ENCODE measurements at regions not wholly inside any gene's neighbourhood (a gene's known extent, or its start where the extent isn't known, plus 50 kb on each side); places are given as distances from the start of the nearest gene placed in this dataset.
"Not testable (repeated sequence)": the region's sequence is repeated elsewhere in the genome, so short reads cannot be mapped to it uniquely, and the experiment has no call there.

GRCh38 chr2:187617905-187618304 is 63.7 kb upstream of the TFPI start:
- no peaks in the 10 kb centered on the region for H3K36me3 ChIP-seq
- TF ChIP-seq, protein P1, sequence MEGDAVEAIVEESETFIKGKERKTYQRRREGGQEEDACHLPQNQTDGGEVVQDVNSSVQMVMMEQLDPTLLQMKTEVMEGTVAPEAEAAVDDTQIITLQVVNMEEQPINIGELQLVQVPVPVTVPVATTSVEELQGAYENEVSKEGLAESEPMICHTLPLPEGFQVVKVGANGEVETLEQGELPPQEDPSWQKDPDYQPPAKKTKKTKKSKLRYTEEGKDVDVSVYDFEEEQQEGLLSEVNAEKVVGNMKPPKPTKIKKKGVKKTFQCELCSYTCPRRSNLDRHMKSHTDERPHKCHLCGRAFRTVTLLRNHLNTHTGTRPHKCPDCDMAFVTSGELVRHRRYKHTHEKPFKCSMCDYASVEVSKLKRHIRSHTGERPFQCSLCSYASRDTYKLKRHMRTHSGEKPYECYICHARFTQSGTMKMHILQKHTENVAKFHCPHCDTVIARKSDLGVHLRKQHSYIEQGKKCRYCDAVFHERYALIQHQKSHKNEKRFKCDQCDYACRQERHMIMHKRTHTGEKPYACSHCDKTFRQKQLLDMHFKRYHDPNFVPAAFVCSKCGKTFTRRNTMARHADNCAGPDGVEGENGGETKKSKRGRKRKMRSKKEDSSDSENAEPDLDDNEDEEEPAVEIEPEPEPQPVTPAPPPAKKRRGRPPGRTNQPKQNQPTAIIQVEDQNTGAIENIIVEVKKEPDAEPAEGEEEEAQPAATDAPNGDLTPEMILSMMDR (IDR thresholded peaks at IDR 0.05) = no peak
- ATAC-seq (no peak), DNase-seq (no peak)
- no peak overlapping the region for H3K4me3 ChIP-seq
- no peaks in the 10 kb centered on the region for H3K27me3 ChIP-seq (ENCODE audit: low read depth)
- intact Hi-C loops (cut with DNase I) = no loop called here
- H3K9me3 ChIP-seq = no peaks in the 10 kb centered on the region
- no peaks in the 10 kb centered on the region for H3K4me1 ChIP-seq
- H3K27ac ChIP-seq = no peak overlapping the region

DNA sequence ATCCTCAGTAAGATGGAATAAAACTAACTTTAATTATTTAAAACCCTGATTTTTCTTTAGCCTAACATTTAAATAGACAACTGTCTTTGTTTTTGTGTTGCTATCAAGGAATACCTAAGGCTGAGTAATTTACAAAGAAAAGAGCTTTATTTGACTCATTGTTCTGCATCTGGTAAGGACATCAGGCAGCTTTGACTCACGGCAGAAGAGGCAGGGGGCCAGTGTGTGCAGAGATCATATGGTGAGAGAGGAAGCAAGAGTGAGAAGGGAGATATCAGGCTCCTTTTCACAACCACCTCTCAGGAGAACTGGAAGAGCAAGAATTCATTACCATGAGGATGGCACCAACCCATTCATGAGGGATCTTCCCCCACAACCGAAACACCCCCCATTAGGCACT is 64.6 kb upstream of the TFPI start:
- Histone ChIP-seq H3K9me3 (no peaks in the 10 kb centered on the region), H3K27me3 (ENCODE audit: low read depth) (no peaks in the 10 kb centered on the region), H3K4me1 (no peaks in the 10 kb centered on the region), H3K36me3 (no peaks in the 10 kb centered on the region), H3K4me3 (no peak overlapping the region), H3K27ac (no peak overlapping the region)
- DNase-seq (no peak), ATAC-seq (no peak)
- intact Hi-C loops (cut with DNase I) = no loop called here
- TF ChIP-seq, protein P1 (IDR thresholded peaks at IDR 0.05) = no peak

DNA sequence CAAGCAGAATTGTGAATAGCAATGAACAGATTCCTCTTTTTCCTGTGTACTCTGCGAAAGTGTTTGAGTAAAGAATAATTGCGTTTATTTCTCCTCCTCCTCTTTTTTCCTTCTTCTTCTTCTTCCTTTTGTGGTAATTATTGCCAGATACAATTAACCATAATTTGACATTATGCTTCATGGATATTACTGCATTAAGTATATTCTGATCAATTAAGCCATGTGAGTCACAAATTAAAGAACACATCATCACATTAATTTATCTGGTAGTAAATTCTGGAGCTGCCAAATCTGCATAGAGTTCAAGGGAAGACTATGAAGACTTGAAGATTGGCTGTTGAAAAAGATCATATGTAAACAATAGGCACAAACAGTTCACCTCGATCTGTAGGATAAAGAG is 72.9 kb upstream of the TFPI start:
- no peaks in the 10 kb centered on the region for H3K27me3 ChIP-seq (ENCODE audit: low read depth)
- no peak overlapping the region for H3K27ac ChIP-seq
- TF ChIP-seq, protein P1 (IDR thresholded peaks at IDR 0.05) = no peak
- intact Hi-C loops (cut with DNase I) = no loop called here
- peaks cover 11% of the 10 kb centered on the region for H3K9me3 ChIP-seq
- H3K4me1 ChIP-seq = no peaks in the 10 kb centered on the region
- no peak overlapping the region for H3K4me3 ChIP-seq
- DNase-seq = no peak
- ATAC-seq = no peak
- no peaks in the 10 kb centered on the region for H3K36me3 ChIP-seq

DNA sequence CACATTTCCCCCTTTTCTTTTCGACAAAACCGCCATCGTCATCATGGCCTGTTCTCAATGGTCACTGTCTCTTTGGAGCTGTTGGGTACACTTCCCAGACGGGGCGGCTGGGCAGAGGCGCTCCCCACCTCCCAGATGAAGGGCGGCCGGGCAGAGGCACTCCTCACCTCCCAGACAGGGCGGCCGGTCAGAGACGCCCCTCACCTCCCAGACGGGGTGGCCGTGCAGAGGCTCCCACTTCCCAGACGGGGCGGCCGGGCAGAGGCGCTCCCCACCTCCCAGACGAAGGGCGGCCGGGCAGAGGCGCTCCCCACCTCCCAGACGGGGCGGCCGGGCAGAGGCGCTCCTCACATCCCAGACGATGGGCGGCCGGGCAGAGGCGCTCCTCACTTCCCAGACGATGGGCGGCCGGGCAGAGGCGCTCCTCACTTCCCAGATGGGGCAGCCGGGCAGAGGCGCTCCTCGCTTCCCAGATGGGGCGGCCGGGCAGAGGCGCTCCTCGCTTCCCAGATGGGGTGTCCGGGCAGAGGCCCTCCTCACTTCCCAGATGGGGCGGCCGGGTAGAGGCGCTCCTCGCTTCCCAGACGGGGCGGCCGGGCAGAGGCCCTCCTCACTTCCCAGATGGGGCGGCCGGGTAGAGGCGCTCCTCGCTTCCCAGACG is 82.6 kb upstream of the TFPI start:
- H3K36me3 ChIP-seq; ATAC-seq; H3K4me1 ChIP-seq; H3K27me3 ChIP-seq (ENCODE audit: low read depth); H3K9me3 ChIP-seq; H3K27ac ChIP-seq; intact Hi-C loops (cut with DNase I); H3K4me3 ChIP-seq; DNase-seq: not testable (repeated sequence)

DNA sequence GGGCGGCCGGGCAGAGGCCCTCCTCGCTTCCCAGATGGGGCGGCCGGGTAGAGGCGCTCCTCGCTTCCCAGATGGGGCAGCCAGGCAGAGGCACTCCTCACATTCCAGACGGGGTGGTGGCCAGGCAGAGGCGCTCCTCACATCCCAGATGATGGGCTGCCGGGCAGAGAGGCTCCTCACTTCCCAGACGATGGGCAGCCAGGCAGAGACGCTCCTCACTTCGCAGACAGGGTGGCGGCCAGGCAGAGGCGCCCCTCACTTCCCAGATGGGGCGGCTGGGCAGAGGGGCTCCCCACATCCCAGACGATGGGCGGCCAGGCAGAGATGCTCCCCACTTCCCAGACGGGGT is 83.1 kb upstream of the TFPI start:
- H3K4me3 ChIP-seq; H3K9me3 ChIP-seq; H3K27ac ChIP-seq; H3K36me3 ChIP-seq; H3K27me3 ChIP-seq (ENCODE audit: low read depth); H3K4me1 ChIP-seq; DNase-seq; intact Hi-C loops (cut with DNase I); ATAC-seq: not testable (repeated sequence)

- not testable (repeated sequence) for H3K9me3 ChIP-seq
Observed at GRCh38 chr2:187637771-187638170, 83.5 kb upstream of the TFPI start.

DNA sequence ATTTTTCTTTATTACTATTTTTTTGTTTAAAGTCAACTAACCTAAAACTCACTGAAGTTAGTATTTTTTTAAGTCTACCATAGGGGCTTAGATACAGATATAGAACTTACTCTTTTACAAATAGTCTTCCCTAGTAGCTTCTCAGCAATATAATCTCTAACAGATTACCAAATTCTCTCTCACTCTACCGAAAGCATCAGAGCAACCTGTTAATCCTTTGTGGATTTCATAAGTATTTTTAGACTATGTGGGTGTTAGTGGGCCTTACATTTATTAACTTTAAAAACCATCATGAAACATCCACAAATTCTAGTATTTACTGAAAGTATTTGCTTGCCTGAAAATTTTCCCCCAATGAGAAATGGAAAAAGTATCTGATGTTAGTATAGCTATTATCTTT is 84.6 kb upstream of the TFPI start:
- no peaks in the 10 kb centered on the region for H3K4me1 ChIP-seq
- H3K9me3 ChIP-seq = no peaks in the 10 kb centered on the region
- H3K36me3 ChIP-seq = no peaks in the 10 kb centered on the region
- DNase-seq (no peak), ATAC-seq (no peak)
- TF ChIP-seq, protein P1 (IDR thresholded peaks at IDR 0.05) = no peak
- intact Hi-C loops (cut with DNase I) = no loop called here
- no peak overlapping the region for H3K27ac ChIP-seq
- no peak overlapping the region for H3K4me3 ChIP-seq
- no peaks in the 10 kb centered on the region for H3K27me3 ChIP-seq (ENCODE audit: low read depth)

More at GRCh38 chr2:187637771-187638170, 83.5 kb upstream of the TFPI start:
- H3K4me3 ChIP-seq; H3K27ac ChIP-seq; H3K27me3 ChIP-seq (ENCODE audit: low read depth); H3K36me3 ChIP-seq; intact Hi-C loops (cut with DNase I); ATAC-seq; H3K4me1 ChIP-seq; DNase-seq: not testable (repeated sequence)
